ENCODE measurements at regions not wholly inside any gene's neighbourhood (a gene's known extent, or its start where the extent isn't known, plus 50 kb on each side); places are given as distances from the start of the nearest gene placed in this dataset.
A peak's percentile ranks its signal among the peaks of the same experiment; 100 is the strongest.

- no peaks in the 10 kb centered on the region for H3K9me3 ChIP-seq
- peaks cover 0 to 24% (median 0%) of the 10 kb centered on the region in 7 donors for H3K27me3 ChIP-seq
- no peaks in the 10 kb centered on the region for H3K36me3 ChIP-seq
- peak; percentile 58 to 82 (median 74) for TF ChIP-seq CTCF (IDR thresholded peaks at IDR 0.05)
- intact Hi-C loops (cut with DNase I), result loop anchor here in 6 of 10 donors (5.0 to 10.0 kb wide), 5 partner anchors 296 to 503 kb away; no protein-coding TSS in a partner anchor
- H3K27ac ChIP-seq, result no peak overlapping the region
- H3K4me1 ChIP-seq, result no peaks in the 10 kb centered on the region
- 39 to 41% methylated on average over 31 of the region's 31 CpGs for WGBS, 2 donors
- no peak overlapping the region for H3K4me3 ChIP-seq
- ATAC-seq (peak in 2 of 8 donors; percentile 48 to 64), DNase-seq (peak; percentile 24 to 53)
Observed at GRCh38 chr20:21808863-21809664, 103.6 kb downstream of the PAX1 start.

GRCh38 chr20:21808139-21808538, 102.7 kb downstream of the PAX1 start:
- H3K27me3 ChIP-seq, result peaks cover 0 to 24% (median 0%) of the 10 kb centered on the region in 7 donors
- DNase-seq (no peak), ATAC-seq (no peak)
- no peaks in the 10 kb centered on the region for H3K36me3 ChIP-seq
- 66 to 73% methylated on average over 3 of the region's 3 CpGs for WGBS, 2 donors
- H3K4me3 ChIP-seq, result no peak overlapping the region
- H3K27ac ChIP-seq, result no peak overlapping the region
- H3K4me1 ChIP-seq, result no peaks in the 10 kb centered on the region
- no peak for TF ChIP-seq CTCF (IDR thresholded peaks at IDR 0.05)
- no peaks in the 10 kb centered on the region for H3K9me3 ChIP-seq
- intact Hi-C loops (cut with DNase I), result loop anchor here in 6 of 10 donors (5.0 to 10.0 kb wide), 5 partner anchors 297 to 504 kb away; no protein-coding TSS in a partner anchor

GRCh38 chr20:21804802-21805201, 99.3 kb downstream of the PAX1 start:
- intact Hi-C loops (cut with DNase I), result loop anchor here in 6 of 10 donors (5.0 to 10.0 kb wide), 5 partner anchors 300 to 507 kb away; no protein-coding TSS in a partner anchor
- 93% methylated on average over 8 of the region's 8 CpGs for WGBS, 2 donors
- TF ChIP-seq CTCF (IDR thresholded peaks at IDR 0.05), result no peak

GRCh38 chr20:21801193-21801592, 95.7 kb downstream of the PAX1 start:
- DNase-seq (no peak), ATAC-seq (no peak)
- Histone ChIP-seq H3K27ac (no peak overlapping the region), H3K4me3 (no peak overlapping the region), H3K9me3 (peaks cover 0 to 7% (median 0%) of the 10 kb centered on the region in 11 donors), H3K36me3 (no peaks in the 10 kb centered on the region), H3K27me3 (peaks cover 0 to 6% (median 0%) of the 10 kb centered on the region in 7 donors), H3K4me1 (no peaks in the 10 kb centered on the region)
- TF ChIP-seq CTCF (IDR thresholded peaks at IDR 0.05), result no peak
- intact Hi-C loops (cut with DNase I), result loop anchor here in 4 of 10 donors (10.0 kb wide), 2 partner anchors 304 to 444 kb away; no protein-coding TSS in a partner anchor
- WGBS, 2 donors, result 64 to 67% methylated on average over 4 of the region's 4 CpGs

More at GRCh38 chr20:21804802-21805201, 99.3 kb downstream of the PAX1 start:
- Histone ChIP-seq H3K4me1 (no peaks in the 10 kb centered on the region), H3K4me3 (no peak overlapping the region), H3K36me3 (no peaks in the 10 kb centered on the region), H3K27ac (no peak overlapping the region), H3K27me3 (peaks cover 0 to 13% (median 0%) of the 10 kb centered on the region in 7 donors), H3K9me3 (peaks cover 0 to 7% (median 0%) of the 10 kb centered on the region in 11 donors)
- DNase-seq (no peak), ATAC-seq (no peak)
